Stimulated activated CD4-positive, alpha-beta T cell treated with anti-CD3 and anti-CD28 coated beads, Interleukin-1b, Interleukin-23, amount 100 ng/mL, for 48 hours (primary cell): ENCODE measurements at regions not wholly inside any gene's neighbourhood (a gene's known extent, or its start where the extent isn't known, plus 50 kb on each side); places are given as distances from the start of the nearest gene placed in this dataset.

ENCODE experiments used
- DNase-seq: peaks from one replicate; pipeline ENCODE4 v3.0.0-alpha.2; 2020

GRCh38 chr2:185990861-185991525 is 252.4 kb downstream of the FSIP2 start:
- no peak for DNase-seq

- DNase-seq = no peak
Observed at GRCh38 chr2:185998562-185999070, 260.0 kb downstream of the FSIP2 start.

DNA sequence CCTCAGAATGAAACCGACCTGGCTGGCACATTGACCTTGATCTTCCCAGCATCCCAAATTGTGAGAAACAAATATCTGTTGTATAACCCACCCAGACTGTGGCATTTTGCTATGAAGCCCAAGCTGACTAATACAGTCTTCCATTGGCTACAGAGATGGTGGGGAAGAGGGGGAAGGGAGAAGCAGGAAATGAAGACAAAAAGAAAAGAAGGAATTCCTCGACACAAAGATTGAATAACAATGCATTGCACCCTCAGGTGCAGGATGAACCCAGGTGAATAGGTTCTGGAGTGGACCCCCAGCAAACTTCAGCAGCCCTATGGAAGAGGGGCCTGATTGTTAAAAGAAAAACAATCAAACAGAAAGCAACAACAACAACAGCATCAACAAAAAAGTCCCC is 270.7 kb downstream of the FSIP2 start:
- no peak for DNase-seq

- no peak for DNase-seq
Observed at GRCh38 chr2:186017278-186017677, 278.7 kb downstream of the FSIP2 start.

GRCh38 chr2:186024921-186025320 is 286.3 kb downstream of the FSIP2 start:
- no peak for DNase-seq

GRCh38 chr2:186027922-186028321 is 289.3 kb downstream of the FSIP2 start:
- no peak for DNase-seq

DNA sequence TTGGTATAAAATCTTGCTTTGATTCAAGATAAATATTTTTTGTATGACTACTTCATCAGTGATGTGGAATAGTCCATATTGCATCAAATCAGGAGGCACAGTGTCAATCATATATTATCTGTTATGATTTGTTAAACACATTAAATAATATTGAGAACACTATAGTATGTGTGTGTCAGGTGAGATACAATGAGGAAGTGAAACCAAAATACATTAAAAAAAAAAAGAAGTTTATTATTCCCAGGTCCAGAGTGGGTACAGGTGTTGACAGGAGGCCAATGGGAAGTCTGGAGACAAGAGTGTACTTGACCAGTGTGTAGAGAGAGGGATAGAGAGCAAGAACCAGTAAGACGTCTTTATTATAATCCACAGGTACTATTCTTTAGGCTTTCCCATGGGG is 292.6 kb downstream of the FSIP2 start:
- no peak for DNase-seq

- DNase-seq = no peak
Observed at GRCh38 chr2:186032102-186032738, 293.6 kb downstream of the FSIP2 start.

- DNase-seq = no peak
Observed at GRCh38 chr2:186032930-186033329, 294.3 kb downstream of the FSIP2 start.

DNA sequence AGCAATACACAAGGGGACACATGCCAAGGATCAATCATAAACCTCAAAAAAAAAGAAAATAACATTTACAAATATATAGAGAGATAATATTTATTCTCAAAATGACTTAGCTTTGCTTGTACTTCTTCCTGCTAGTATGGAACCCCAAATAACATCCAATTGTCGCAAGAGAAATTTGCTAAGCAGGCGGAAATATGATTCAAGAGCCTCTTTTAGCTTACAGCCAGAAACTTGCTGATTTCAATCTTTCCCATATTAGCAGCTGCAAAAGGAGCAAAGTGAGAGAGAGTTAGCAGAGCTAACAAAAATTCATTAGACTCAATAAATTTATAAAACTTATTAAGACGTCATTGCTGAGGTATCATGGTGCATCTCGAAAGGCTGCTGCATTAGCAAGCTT is 294.9 kb downstream of the FSIP2 start:
- no peak for DNase-seq

- no peak for DNase-seq
Observed at GRCh38 chr2:186036862-186037449, 298.4 kb downstream of the FSIP2 start.

- DNase-seq = no peak
Observed at GRCh38 chr2:186042207-186043028, 303.8 kb downstream of the FSIP2 start.

- no peak for DNase-seq
Observed at GRCh38 chr2:186044761-186045160, 306.2 kb downstream of the FSIP2 start.

GRCh38 chr2:186052930-186053329 is 314.3 kb downstream of the FSIP2 start:
- DNase-seq = no peak

- DNase-seq = no peak
Observed at GRCh38 chr2:186058614-186059013, 320.0 kb downstream of the FSIP2 start.

DNA sequence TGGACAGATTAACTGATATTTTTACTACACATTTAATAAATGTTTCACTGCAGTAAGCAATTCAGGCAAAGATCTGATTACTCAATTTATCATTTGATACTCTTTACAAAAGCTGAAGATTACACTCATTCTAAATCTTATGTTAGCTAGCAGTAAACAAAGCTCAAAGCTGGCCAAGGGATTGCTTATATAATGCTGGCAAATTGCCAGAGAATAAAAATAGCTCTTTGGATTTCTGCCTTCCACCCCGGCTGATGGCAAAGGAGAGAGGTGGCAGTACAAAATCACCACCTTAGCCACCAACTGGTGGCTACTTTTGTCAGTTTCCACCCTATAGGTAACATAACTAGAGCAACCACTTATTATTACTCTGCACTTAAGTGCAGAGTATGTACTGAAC is 320.5 kb downstream of the FSIP2 start:
- DNase-seq = no peak

DNA sequence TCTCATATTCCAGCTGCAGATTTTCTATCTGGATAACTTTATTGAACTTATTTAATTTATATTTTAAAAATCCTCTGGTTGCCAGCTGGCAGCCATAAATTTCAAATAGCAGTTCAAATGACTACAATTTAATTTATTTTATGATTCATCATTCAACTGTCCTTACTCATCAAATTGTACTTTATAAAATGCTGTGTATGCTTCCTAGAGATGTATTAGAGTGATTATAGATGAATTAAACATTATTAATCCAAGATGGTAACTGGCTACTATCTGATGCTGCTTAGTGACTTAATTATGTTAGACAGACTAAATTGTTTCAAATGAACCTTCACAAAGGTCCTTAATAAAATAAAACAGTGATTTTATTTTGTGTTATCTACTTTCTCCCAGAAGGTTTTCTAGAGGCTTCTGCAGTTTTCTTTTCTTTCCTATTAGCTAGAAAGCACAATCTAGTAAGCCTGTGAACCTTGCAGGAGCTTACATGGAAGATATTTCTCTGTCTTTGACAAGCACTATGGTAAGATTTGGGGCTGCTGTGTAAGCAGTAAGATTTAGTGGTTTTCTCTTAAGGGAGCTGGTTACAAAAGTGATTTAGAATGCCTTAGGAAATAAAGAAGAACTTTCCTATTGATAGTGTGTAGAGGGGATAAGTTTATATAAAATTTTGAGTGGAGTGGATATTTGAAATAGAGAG is 322.3 kb downstream of the FSIP2 start:
- DNase-seq = no peak

DNA sequence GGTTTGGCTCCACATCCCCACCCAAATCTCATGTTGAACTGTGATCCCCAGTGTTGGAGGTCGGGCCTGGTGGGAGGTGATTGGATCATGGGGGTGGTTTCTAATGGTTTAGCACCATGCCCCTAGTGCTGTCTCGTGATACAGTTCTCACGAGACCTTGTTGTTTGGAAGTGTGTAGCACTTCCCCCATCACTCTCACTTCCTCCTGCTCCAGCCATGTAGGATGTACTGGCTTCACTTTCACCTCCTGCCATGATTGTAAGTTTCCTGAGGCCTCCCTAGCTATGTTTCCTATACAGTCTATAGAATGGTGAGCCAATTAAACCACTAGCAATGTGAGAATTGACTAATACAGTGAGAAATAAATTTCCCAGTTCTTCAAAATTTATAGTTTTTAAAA is 325.9 kb downstream of the FSIP2 start:
- DNase-seq = no peak

DNA sequence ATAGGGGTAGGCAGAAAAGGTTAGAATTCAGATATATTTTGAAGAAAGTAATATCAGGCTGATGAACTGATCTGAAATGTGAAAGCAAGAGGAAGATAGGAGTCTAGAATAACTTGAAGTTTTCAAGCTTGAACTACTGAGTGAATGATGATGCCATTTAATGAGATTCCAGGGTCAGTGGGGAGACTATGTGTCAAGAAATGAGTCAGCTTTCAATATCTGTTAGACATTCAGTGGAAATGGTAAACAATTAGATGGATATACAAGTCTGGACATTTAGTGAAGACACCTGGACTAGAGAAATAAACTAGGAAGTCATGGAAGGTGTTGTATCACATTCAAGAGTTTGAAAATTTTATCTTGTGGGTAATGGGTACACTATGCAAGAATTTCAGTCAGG is 326.9 kb downstream of the FSIP2 start:
- no peak for DNase-seq

DNA sequence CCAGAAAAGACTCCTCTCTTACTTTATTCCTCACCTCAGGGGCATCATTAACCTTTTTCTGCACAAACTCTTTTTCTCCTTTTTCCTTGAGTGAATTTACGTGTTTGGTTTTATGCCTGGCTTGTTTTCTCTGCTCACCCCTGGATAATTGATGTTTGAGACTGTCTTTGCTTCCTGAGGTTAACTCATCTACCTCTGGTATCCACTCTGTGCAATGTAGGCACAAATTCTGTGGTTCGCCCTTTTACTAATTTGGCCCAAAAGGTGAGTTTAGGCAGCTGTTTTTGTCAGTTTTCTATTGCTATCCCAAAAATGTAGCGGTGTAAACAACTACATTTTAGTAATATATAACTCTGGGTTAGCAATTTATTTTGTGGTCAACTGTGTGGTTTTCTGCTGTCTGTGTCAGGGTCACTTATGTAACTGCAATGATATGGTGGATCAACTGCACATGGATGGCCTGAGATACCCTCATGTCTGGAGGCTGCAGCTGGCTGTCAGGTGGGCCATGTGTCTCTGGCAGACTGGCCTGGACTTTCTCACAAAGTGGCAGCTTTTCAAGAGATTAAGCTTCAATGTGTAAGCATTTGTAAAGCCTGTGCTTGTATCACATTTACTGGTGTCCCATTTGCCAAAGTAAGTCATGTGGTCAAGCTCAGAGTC is 329.7 kb downstream of the FSIP2 start:
- DNase-seq = no peak

DNA sequence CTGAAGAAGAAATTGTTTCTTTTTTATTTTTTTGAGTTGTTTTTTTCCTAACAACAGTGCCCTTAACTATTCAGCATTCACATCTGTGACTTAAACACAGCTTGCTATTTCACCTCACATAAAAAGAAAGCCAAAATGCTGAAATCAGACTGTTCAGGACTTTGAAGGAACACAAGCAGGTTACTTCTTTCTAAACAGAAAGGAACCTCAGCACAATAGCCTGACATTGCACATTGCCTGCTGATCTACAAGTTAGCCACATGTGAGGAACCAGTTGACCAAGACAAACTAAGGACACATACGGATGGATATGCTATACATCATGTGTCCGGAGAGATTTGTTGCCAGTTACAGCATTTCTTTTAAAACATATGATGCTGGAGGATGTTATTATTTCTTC is 331.1 kb downstream of the FSIP2 start:
- DNase-seq = no peak

- no peak for DNase-seq
Observed at GRCh38 chr2:186085226-186085625, 346.6 kb downstream of the FSIP2 start.
